HG03457 (cell line): ENCODE measurements at regions not wholly inside any gene's neighbourhood (a gene's known extent, or its start where the extent isn't known, plus 50 kb on each side); places are given as distances from the start of the nearest gene placed in this dataset.
"Not testable (repeated sequence)": the region's sequence is repeated elsewhere in the genome, so short reads cannot be mapped to it uniquely, and the experiment has no call there.

ENCODE experiments used
- ATAC-seq: cut with Tn5 transposase; IDR thresholded peaks from one replicate; pipeline ENCODE4 v1.9.1; 2021; ENCODE audit warnings: moderate number of reproducible peaks; ENCODE audit not compliant: unreplicated experiment

GRCh38 chr6:138656364-138657064, 117.1 kb upstream of the CCDC28A start:
- no peak for ATAC-seq

GRCh38 chr6:138657065-138657425, 116.5 kb upstream of the CCDC28A start:
- no peak for ATAC-seq

- ATAC-seq, result no peak
Observed at GRCh38 chr6:138659998-138660397, 113.6 kb upstream of the CCDC28A start.

- no peak for ATAC-seq
Observed at GRCh38 chr6:138662471-138662870, 111.1 kb upstream of the CCDC28A start.

GRCh38 chr6:138663892-138664291, 109.7 kb upstream of the CCDC28A start:
- ATAC-seq, result no peak

- no peak for ATAC-seq
Observed at GRCh38 chr6:138664745-138665144, 108.8 kb upstream of the CCDC28A start.

GRCh38 chr6:138666636-138667035, 106.9 kb upstream of the CCDC28A start:
- no peak for ATAC-seq

GRCh38 chr6:138667408-138667807, 106.2 kb upstream of the CCDC28A start:
- no peak for ATAC-seq

GRCh38 chr6:138671351-138671750, 102.2 kb upstream of the CCDC28A start:
- no peak for ATAC-seq

- no peak for ATAC-seq
Observed at GRCh38 chr6:138673346-138674014, 100.1 kb upstream of the CCDC28A start.

- not testable (repeated sequence) for ATAC-seq
Observed at GRCh38 chr6:138674444-138674843, 99.1 kb upstream of the CCDC28A start.

- ATAC-seq, result no peak
Observed at GRCh38 chr6:138677538-138677937, 96.0 kb upstream of the CCDC28A start.

GRCh38 chr6:138678168-138678567, 95.4 kb upstream of the CCDC28A start:
- ATAC-seq, result no peak

GRCh38 chr6:138680085-138680484, 93.5 kb upstream of the CCDC28A start:
- no peak for ATAC-seq

GRCh38 chr6:138681627-138682026, 91.9 kb upstream of the CCDC28A start:
- ATAC-seq, result no peak

- no peak for ATAC-seq
Observed at GRCh38 chr6:138682704-138683527, 90.7 kb upstream of the CCDC28A start.

GRCh38 chr6:138685257-138685656, 88.3 kb upstream of the CCDC28A start:
- no peak for ATAC-seq

- no peak for ATAC-seq
Observed at GRCh38 chr6:138685781-138686180, 87.8 kb upstream of the CCDC28A start.

- ATAC-seq, result no peak
Observed at GRCh38 chr6:138688580-138688979, 85.0 kb upstream of the CCDC28A start.

GRCh38 chr6:138689849-138690248, 83.7 kb upstream of the CCDC28A start:
- ATAC-seq, result no peak

GRCh38 chr6:138690975-138691594, 82.5 kb upstream of the CCDC28A start:
- no peak for ATAC-seq
